Stomach (tissue), 8 donors: ENCODE measurements at regions not wholly inside any gene's neighbourhood (a gene's known extent, or its start where the extent isn't known, plus 50 kb on each side); places are given as distances from the start of the nearest gene placed in this dataset.

Experiments
- DNase-seq, 2 donors: peaks; one replicate each; pipeline versions ENCODE4 v3.0.0 to v3.0.0-alpha.2; 2013 to 2019
- H3K27ac ChIP-seq, 5 donors: fragments of 200-600 bp in 4 of 5; sonication (generic) in 4 of 5; one replicate each; pipeline ENCODE4 v1.5.1; 2013 to 2019; ENCODE audit warnings: mild to moderate bottlenecking in 1 of 5, moderate library complexity in 1 of 5
- H3K27me3 ChIP-seq, 3 donors: fragments of 200-600 bp; sonication (generic); one replicate each; pipeline ENCODE4 v1.5.1; 2017 to 2019; ENCODE audit warnings: mixed run types in 1 of 3
- H3K36me3 ChIP-seq, 4 donors: fragments of 200-600 bp; sonication (generic); 1 replicate in 3 of 4; 2 replicates in 1 of 4; pipeline ENCODE4 v1.5.1; 2016 to 2019
- H3K4me1 ChIP-seq, 4 donors: fragments of 200-600 bp; sonication (generic); one replicate each; pipeline ENCODE4 v1.5.1; 2016 to 2019
- H3K4me3 ChIP-seq, 4 donors: fragments of 200-600 bp; sonication (generic) in 3 of 4; one replicate each; pipeline ENCODE4 v1.5.1; 2016 to 2019; ENCODE audit warnings: mild to moderate bottlenecking in 1 of 4
- H3K9me3 ChIP-seq, 4 donors: fragments of 200-600 bp; sonication (generic); one replicate each; pipeline ENCODE4 v1.5.1; 2016 to 2019
- EP300 ChIP-seq: sonication (generic); formaldehyde crosslinking; IDR thresholded peaks from one replicate; pipeline ENCODE4 v1.6.1; 2017; ENCODE audit warnings: antibody characterized with exemption
- POLR2A ChIP-seq, 4 donors: fragments of 450-650 bp; IDR thresholded peaks; one replicate each; pipeline ENCODE4 v1.6.1; 2016; ENCODE audit warnings: antibody characterized with exemption in 4 of 4, control low read depth in 2 of 4, mild to moderate bottlenecking in 1 of 4, moderate library complexity in 1 of 4
- POLR2AphosphoS5 ChIP-seq, 3 donors: sonication (generic); formaldehyde crosslinking; IDR thresholded peaks; one replicate each; pipeline ENCODE4 v1.6.1; 2016; ENCODE audit warnings: antibody characterized with exemption in 3 of 3
- WGBS, 5 donors: extraction: QIAGEN DNeasy Blood & Tissue Kit in 3 of 5; methylation state at CpG; one replicate each; pipeline versions ENCODE4 v1.1.5 to v1.1.7; 2013 to 2018; 5-methylcytosine and 5-hydroxymethylcytosine counted together
- intact Hi-C: fragments of 100-400 bp; cut with DNase I; formaldehyde crosslinking; loops from one replicate; pipeline ENCODE4 v1.15.1; 2023; ENCODE audit warnings: low total_unique reads
- TF ChIP-seq, protein P1 (sequence below), 7 experiments: fragments of 450-650 bp in 4 of 7; fragments of 200-600 bp in 3 of 7; sonication (generic) in 3 of 7; IDR thresholded peaks; one replicate each; pipeline ENCODE4 v1.5.1; 2016 to 2019; ENCODE audit warnings: antibody characterized with exemption in 7 of 7, control low read depth in 2 of 7, mild to moderate bottlenecking in 1 of 7
- donor health status: healthy with polysubstance abuse.
- donor health status: Bipolar disorder and iron deficiency.
- donor health status: healthy.

DNA sequence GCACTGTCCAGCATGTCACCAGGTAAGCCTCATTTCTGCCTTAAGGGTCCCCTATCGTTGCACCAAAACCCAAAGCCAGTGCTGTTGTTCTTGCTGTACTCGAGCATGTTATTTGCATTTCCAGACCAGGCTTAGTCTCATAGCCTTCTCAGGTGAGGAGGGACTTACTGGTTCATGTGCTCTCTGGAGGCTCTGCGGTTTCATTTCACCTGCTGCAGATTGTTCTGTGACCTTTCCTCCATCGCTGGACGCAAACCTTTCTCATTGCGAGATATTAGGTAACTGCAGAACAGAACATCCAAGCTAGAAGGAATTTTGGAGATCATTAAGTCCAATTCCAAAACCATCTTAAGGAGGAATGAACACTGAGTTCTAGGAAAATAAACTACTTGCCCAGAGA is 187.3 kb upstream of the BCL6 start:
- WGBS, 5 donors: 89 to 96% (median 91%) methylated on average over 6 of the region's 6 CpGs
- Histone ChIP-seq H3K4me3 (no peak overlapping the region), H3K27me3 (no peaks in the 10 kb centered on the region), H3K9me3 (no peaks in the 10 kb centered on the region), H3K27ac (no peak overlapping the region), H3K4me1 (peaks cover 0 to 11% (median 0%) of the 10 kb centered on the region in 4 donors), H3K36me3 (no peaks in the 10 kb centered on the region)
- intact Hi-C loops: no loop called here
- no peak for DNase-seq
- no peak for TF ChIP-seq POLR2A (IDR thresholded peaks at IDR 0.05)
- TF ChIP-seq POLR2AphosphoS5 (IDR thresholded peaks at IDR 0.05): no peak
- TF ChIP-seq, protein P1, sequence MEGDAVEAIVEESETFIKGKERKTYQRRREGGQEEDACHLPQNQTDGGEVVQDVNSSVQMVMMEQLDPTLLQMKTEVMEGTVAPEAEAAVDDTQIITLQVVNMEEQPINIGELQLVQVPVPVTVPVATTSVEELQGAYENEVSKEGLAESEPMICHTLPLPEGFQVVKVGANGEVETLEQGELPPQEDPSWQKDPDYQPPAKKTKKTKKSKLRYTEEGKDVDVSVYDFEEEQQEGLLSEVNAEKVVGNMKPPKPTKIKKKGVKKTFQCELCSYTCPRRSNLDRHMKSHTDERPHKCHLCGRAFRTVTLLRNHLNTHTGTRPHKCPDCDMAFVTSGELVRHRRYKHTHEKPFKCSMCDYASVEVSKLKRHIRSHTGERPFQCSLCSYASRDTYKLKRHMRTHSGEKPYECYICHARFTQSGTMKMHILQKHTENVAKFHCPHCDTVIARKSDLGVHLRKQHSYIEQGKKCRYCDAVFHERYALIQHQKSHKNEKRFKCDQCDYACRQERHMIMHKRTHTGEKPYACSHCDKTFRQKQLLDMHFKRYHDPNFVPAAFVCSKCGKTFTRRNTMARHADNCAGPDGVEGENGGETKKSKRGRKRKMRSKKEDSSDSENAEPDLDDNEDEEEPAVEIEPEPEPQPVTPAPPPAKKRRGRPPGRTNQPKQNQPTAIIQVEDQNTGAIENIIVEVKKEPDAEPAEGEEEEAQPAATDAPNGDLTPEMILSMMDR (IDR thresholded peaks at IDR 0.05): no peak
- TF ChIP-seq EP300: no peak

DNA sequence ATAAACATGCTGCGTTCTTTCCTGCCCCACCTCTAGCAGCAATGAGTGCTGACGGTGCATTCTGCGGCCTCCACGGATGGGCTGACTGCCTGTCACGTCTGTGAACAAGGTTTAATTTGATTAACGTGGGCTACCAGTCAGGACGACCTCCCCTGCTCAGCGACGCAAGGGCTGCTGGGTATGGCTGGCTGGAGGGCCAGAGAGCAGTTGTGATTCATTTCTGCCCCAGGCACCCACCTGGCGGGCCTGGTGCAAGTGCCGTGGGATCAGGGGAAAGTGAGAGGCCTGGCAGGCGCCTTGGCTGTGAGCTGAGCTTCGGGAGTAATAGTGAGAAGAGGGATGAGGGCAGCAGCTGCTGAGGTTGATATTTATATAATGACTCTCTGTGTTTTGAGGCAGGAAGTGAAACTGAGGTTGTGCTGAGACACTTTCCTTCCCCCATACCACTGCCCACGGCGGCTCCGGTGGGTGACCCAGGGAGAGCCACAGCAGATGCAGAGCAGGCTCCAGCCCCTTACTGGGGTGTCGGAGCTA is 190.4 kb upstream of the BCL6 start:
- Histone ChIP-seq H3K27me3 (no peaks in the 10 kb centered on the region), H3K36me3 (no peaks in the 10 kb centered on the region), H3K4me3 (no peak overlapping the region), H3K9me3 (no peaks in the 10 kb centered on the region), H3K27ac (no peak overlapping the region), H3K4me1 (no peaks in the 10 kb centered on the region)
- intact Hi-C loops: no loop called here
- 69 to 84% (median 77%) methylated on average over 16 to 17 of the region's 17 CpGs for WGBS, 5 donors
- no peak for DNase-seq
- TF ChIP-seq POLR2AphosphoS5 (IDR thresholded peaks at IDR 0.05) (no peak), EP300 (no peak), POLR2A (IDR thresholded peaks at IDR 0.05) (no peak)
- TF ChIP-seq, protein P1 (IDR thresholded peaks at IDR 0.05): no peak

DNA sequence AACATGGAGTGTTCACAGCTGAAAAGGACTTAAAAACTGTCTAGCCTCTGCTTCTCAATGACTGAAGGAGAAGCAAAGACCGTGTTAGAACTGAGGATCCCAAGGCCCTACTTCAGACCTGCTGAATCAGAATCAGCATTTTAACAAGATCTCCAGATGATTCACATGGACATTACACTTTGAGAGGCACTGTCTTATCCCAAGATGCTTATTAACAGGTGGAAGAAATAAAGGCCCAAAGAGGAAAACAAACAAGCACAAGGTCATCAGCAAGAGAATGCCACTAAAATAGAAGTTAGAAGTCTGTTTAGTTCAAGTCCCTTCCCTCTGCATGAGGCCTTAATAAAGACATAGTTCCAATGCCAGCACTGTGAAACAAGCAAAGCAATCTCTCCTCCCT is 191.4 kb upstream of the BCL6 start:
- Histone ChIP-seq H3K27ac (no peak overlapping the region), H3K9me3 (no peaks in the 10 kb centered on the region), H3K4me3 (no peak overlapping the region), H3K27me3 (no peaks in the 10 kb centered on the region), H3K4me1 (no peaks in the 10 kb centered on the region), H3K36me3 (no peaks in the 10 kb centered on the region)
- no peak for DNase-seq
- intact Hi-C loops: no loop called here
- 88 to 97% (median 95%) methylated on average over 1 of the region's 1 CpG for WGBS, 5 donors
- TF ChIP-seq EP300 (no peak), POLR2A (IDR thresholded peaks at IDR 0.05) (no peak), POLR2AphosphoS5 (IDR thresholded peaks at IDR 0.05) (no peak)
- TF ChIP-seq, protein P1 (IDR thresholded peaks at IDR 0.05): no peak

DNA sequence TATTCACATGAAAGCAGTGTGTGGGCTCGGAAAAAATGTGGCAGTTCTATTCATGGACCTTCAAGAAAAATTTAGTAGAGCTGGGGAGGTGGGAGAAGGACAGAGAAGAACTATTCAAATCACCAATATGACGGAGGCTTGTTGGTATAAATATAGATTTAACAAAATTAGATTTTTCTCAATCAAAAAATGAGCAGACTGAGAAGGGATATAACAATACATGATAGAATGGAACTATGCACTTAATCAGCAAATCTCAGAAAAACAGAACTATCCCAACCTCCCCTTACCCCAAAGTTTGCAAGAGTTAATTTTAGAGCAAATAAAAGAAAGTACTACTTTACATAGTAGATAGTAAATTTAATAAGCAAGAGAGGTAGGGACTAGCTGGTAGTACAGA is 194.6 kb upstream of the BCL6 start:
- Histone ChIP-seq H3K9me3 (no peaks in the 10 kb centered on the region), H3K36me3 (no peaks in the 10 kb centered on the region), H3K27ac (no peak overlapping the region), H3K27me3 (no peaks in the 10 kb centered on the region), H3K4me3 (no peak overlapping the region), H3K4me1 (no peaks in the 10 kb centered on the region)
- TF ChIP-seq POLR2AphosphoS5 (IDR thresholded peaks at IDR 0.05): no peak
- TF ChIP-seq, protein P1 (IDR thresholded peaks at IDR 0.05): no peak
- no peak for TF ChIP-seq POLR2A (IDR thresholded peaks at IDR 0.05)
- no peak for TF ChIP-seq EP300
- intact Hi-C loops: no loop called here
- DNase-seq: no peak
- WGBS, 5 donors: 89 to 96% (median 94%) methylated on average over 2 of the region's 2 CpGs
